Kidney (tissue), 13 donors: ENCODE measurements at regions not wholly inside any gene's neighbourhood (a gene's known extent, or its start where the extent isn't known, plus 50 kb on each side); places are given as distances from the start of the nearest gene placed in this dataset.

Source experiments
- DNase-seq, 5 donors: peaks; one replicate each; pipeline ENCODE4 v3.0.0-alpha.2; 2013 to 2020
- FAIRE-seq: peaks from 2 replicates; lab custom pipeline; 2012; peaks lifted over from hg19 to GRCh38; lab: Jason Lieb, UNC
- H3K27ac ChIP-seq, 2 donors: one replicate each; pipeline ENCODE4 v1.7.0; 2013; ENCODE audit warnings: low read depth in 2 of 2, low read length in 2 of 2, inconsistent platforms in 1 of 2
- H3K27me3 ChIP-seq: one replicate; pipeline ENCODE4 v1.7.1; 2013; ENCODE audit warnings: low read length, inconsistent platforms; ENCODE audit not compliant: control insufficient read depth, insufficient read depth
- H3K36me3 ChIP-seq, 3 donors: one replicate each; pipeline versions ENCODE4 v1.7.0 to v1.7.1; 2013; ENCODE audit warnings: low read length in 3 of 3, control low read depth in 1 of 3, inconsistent platforms in 1 of 3; ENCODE audit not compliant: insufficient read depth in 3 of 3, control insufficient read depth in 2 of 3
- H3K4me1 ChIP-seq, 3 donors: one replicate each; pipeline versions ENCODE4 v1.7.0 to v1.7.1; 2013; ENCODE audit warnings: low read length in 3 of 3, inconsistent platforms in 1 of 3, low read depth in 1 of 3; ENCODE audit not compliant: control insufficient read depth in 2 of 3, insufficient read depth in 2 of 3
- H3K4me3 ChIP-seq, 3 donors: one replicate each; pipeline versions ENCODE4 v1.7.0 to v1.8.1; 2013; ENCODE audit warnings: low read length in 3 of 3, control low read depth in 1 of 3, inconsistent platforms in 1 of 3
- H3K9ac ChIP-seq, 3 donors: one replicate each; pipeline versions ENCODE4 v1.7.0 to v1.7.1; 2013; ENCODE audit warnings: low read length in 3 of 3, control low read depth in 1 of 3, inconsistent platforms in 1 of 3
- H3K9me3 ChIP-seq, 3 donors: one replicate each; pipeline versions ENCODE4 v1.7.0 to v1.7.1; 2013; ENCODE audit warnings: low read length in 3 of 3, control low read depth in 1 of 3, inconsistent platforms in 1 of 3; ENCODE audit not compliant: control insufficient read depth in 2 of 3, insufficient read depth in 1 of 3
- CTCF ChIP-seq: IDR thresholded peaks from 3 replicates; pipeline ENCODE4 v1.5.1; 2012; ENCODE audit warnings: mild to moderate bottlenecking, moderate library complexity, borderline replicate concordance; ENCODE audit not compliant: insufficient read depth; ENCODE audit errors: extremely low read depth
- intact Hi-C: fragments of 100-400 bp; cut with DNase I; formaldehyde crosslinking; loops from one replicate; pipeline ENCODE4 v1.11.1; 2022
- donor health status: control.
- donor health status: control.
- donor health status: control.
- donor health status: control.
- donor health status: control.
- donor health status: DM: yes; HTN: yes; CAD: no.
- donor health status: Normal renal cell carcinoma (clear cell type).

GRCh38 chr1:50332941-50333594 lies 90.2 kb downstream of the DMRTA2 start:
- H3K4me1 ChIP-seq: peaks cover 0 to 7% (median 0%) of the 10 kb centered on the region in 3 donors
- peak; percentile 72 to 85 (median 81) for DNase-seq
- no peaks in the 10 kb centered on the region for H3K9me3 ChIP-seq
- no peaks in the 10 kb centered on the region for H3K36me3 ChIP-seq
- peak overlapping the region in 1 of 3 donors; percentile 60 for H3K9ac ChIP-seq
- peak; percentile 76 for TF ChIP-seq CTCF
- FAIRE-seq: no peak
- H3K27ac ChIP-seq: peak overlapping the region in 1 of 2 donors; percentile 40
- H3K27me3 ChIP-seq: no peaks in the 10 kb centered on the region
- intact Hi-C loops: no loop called here
- peak overlapping the region in 2 of 3 donors; percentile 58 to 72 for H3K4me3 ChIP-seq

- TF ChIP-seq CTCF: no peak
- Histone ChIP-seq H3K36me3 (no peaks in the 10 kb centered on the region), H3K9ac (no peak overlapping the region), H3K4me1 (peaks cover 0 to 7% (median 0%) of the 10 kb centered on the region in 3 donors), H3K27me3 (no peaks in the 10 kb centered on the region), H3K27ac (no peak overlapping the region), H3K4me3 (no peak overlapping the region), H3K9me3 (no peaks in the 10 kb centered on the region)
- no peak for DNase-seq
- FAIRE-seq: no peak
- intact Hi-C loops: no loop called here
These were observed 93.8 kb downstream of the DMRTA2 start for GRCh38 chr1:50329332-50329932.

GRCh38 chr1:50328552-50328951 lies 94.7 kb downstream of the DMRTA2 start:
- H3K36me3 ChIP-seq: no peaks in the 10 kb centered on the region
- H3K4me3 ChIP-seq: no peak overlapping the region
- no peaks in the 10 kb centered on the region for H3K9me3 ChIP-seq
- intact Hi-C loops: no loop called here
- H3K9ac ChIP-seq: no peak overlapping the region
- H3K27me3 ChIP-seq: no peaks in the 10 kb centered on the region
- peak in 1 of 5 donors; percentile 13 for DNase-seq
- no peak overlapping the region for H3K27ac ChIP-seq
- no peak for TF ChIP-seq CTCF
- FAIRE-seq: no peak
- H3K4me1 ChIP-seq: peaks cover 0 to 3% (median 0%) of the 10 kb centered on the region in 3 donors
